GM12865 (cell line): ENCODE measurements at regions not wholly inside any gene's neighbourhood (a gene's known extent, or its start where the extent isn't known, plus 50 kb on each side); places are given as distances from the start of the nearest gene placed in this dataset.

Experiments used
- DNase-seq: peaks from one replicate; pipeline ENCODE4 v3.0.0; 2010; ENCODE audit warnings: low read depth
- H3K4me3 ChIP-seq: 2 replicates; pipeline ENCODE4 v1.5.1; 2011; ENCODE audit warnings: mild to moderate bottlenecking, low read depth, low read length, control low read depth
- CTCF ChIP-seq: IDR thresholded peaks from 2 replicates; pipeline ENCODE4 v1.5.1; 2011; ENCODE audit warnings: low read length, control low read depth, low read depth, inconsistent platforms; ENCODE audit not compliant: insufficient read depth; ENCODE audit errors: missing control alignments

- TF ChIP-seq CTCF = no peak
- no peak overlapping the region for H3K4me3 ChIP-seq
- DNase-seq = no peak
Measured at GRCh38 chr3:106261915-106262683, 393.3 kb upstream of the CBLB start.

- TF ChIP-seq CTCF = no peak
- DNase-seq = no peak
Measured at GRCh38 chr3:106263011-106263410, 394.2 kb upstream of the CBLB start.

GRCh38 chr3:106263546-106263945 is 394.7 kb upstream of the CBLB start:
- no peak for DNase-seq
- TF ChIP-seq CTCF = no peak
- no peak overlapping the region for H3K4me3 ChIP-seq

More at GRCh38 chr3:106263011-106263410, 394.2 kb upstream of the CBLB start:
- H3K4me3 ChIP-seq = no peak overlapping the region

GRCh38 chr3:106265704-106266103 is 396.9 kb upstream of the CBLB start:
- TF ChIP-seq CTCF = no peak
- no peak for DNase-seq
- H3K4me3 ChIP-seq = no peak overlapping the region

- TF ChIP-seq CTCF = no peak
- no peak overlapping the region for H3K4me3 ChIP-seq
- no peak for DNase-seq
Measured at GRCh38 chr3:106268696-106269095, 399.9 kb upstream of the CBLB start.

- no peak overlapping the region for H3K4me3 ChIP-seq
- DNase-seq = no peak
- no peak for TF ChIP-seq CTCF
Measured at GRCh38 chr3:106272302-106272701, 403.5 kb upstream of the CBLB start.

- DNase-seq = no peak
- no peak overlapping the region for H3K4me3 ChIP-seq
- no peak for TF ChIP-seq CTCF
Measured at GRCh38 chr3:106275592-106275991, 406.8 kb upstream of the CBLB start.
